GM23338 (cell line): ENCODE measurements at regions not wholly inside any gene's neighbourhood (a gene's known extent, or its start where the extent isn't known, plus 50 kb on each side); places are given as distances from the start of the nearest gene placed in this dataset.

Source experiments
- ATAC-seq: fragments of 200-7000 bp; cut with Tn5 transposase; 3 replicates; pipeline ENCODE4 v1.9.1; 2020
- DNase-seq: peaks from one replicate; pipeline ENCODE4 v3.0.0-alpha.2; 2015; ENCODE audit warnings: low spot score
- H2AFZ ChIP-seq: fragments of 200-600 bp; sonication (generic); 2 replicates; pipeline ENCODE4 v1.8.0; 2016; ENCODE audit warnings: antibody characterized with exemption, mild to moderate bottlenecking, moderate library complexity
- H3F3A ChIP-seq: fragments of 200-600 bp; sonication (generic); replicated peaks from 2 replicates; pipeline ENCODE4 v1.8.0; 2017; ENCODE audit warnings: antibody characterized with exemption, mixed run types, low read depth
- H3K27ac ChIP-seq: fragments of 200-600 bp; sonication (generic); 2 replicates; pipeline ENCODE4 v1.6.1; 2016; ENCODE audit warnings: low read depth
- H3K27me3 ChIP-seq: fragments of 200-600 bp; sonication (generic); 2 replicates; pipeline ENCODE4 v1.8.0; 2016; ENCODE audit warnings: mild to moderate bottlenecking, mixed run types, moderate library complexity; ENCODE audit not compliant: insufficient read depth
- H3K36me3 ChIP-seq: fragments of 200-600 bp; sonication (generic); 2 replicates; pipeline ENCODE4 v1.8.0; 2016; ENCODE audit warnings: mild to moderate bottlenecking; ENCODE audit not compliant: insufficient read depth
- H3K4me1 ChIP-seq: fragments of 200-600 bp; sonication (generic); 2 replicates; pipeline ENCODE4 v1.8.0; 2016; ENCODE audit warnings: mild to moderate bottlenecking, moderate library complexity; ENCODE audit not compliant: insufficient read depth
- H3K4me2 ChIP-seq: fragments of 200-600 bp; sonication (generic); 2 replicates; pipeline ENCODE4 v1.7.1; 2017; ENCODE audit warnings: mixed run types
- H3K4me3 ChIP-seq: fragments of 200-600 bp; sonication (generic); 2 replicates; pipeline ENCODE4 v1.6.1; 2016; ENCODE audit warnings: mixed run types
- H3K79me2 ChIP-seq: fragments of 200-600 bp; sonication (generic); replicated peaks from 2 replicates; pipeline ENCODE4 v1.8.0; 2017; ENCODE audit warnings: mild to moderate bottlenecking; ENCODE audit not compliant: insufficient read depth
- H3K9me2 ChIP-seq: fragments of 200-600 bp; sonication (generic); 2 replicates; pipeline ENCODE4 v1.8.0; 2017; ENCODE audit not compliant: insufficient read depth
- H4K20me1 ChIP-seq: fragments of 200-600 bp; sonication (generic); replicated peaks from 2 replicates; pipeline ENCODE4 v1.8.0; 2017; ENCODE audit warnings: mild to moderate bottlenecking; ENCODE audit not compliant: insufficient read depth
- H3K27ac Mint-ChIP-seq: 2 replicates; pipeline ENCODE4 v1.8.0; 2020; ENCODE audit warnings: inconsistent platforms, mild to moderate bottlenecking, moderate library complexity, mixed read lengths
- H3K27me3 Mint-ChIP-seq: 3 replicates; pipeline ENCODE4 v1.8.0; 2022; ENCODE audit warnings: low read depth, mild to moderate bottlenecking, moderate library complexity, mixed read lengths, inconsistent platforms; ENCODE audit not compliant: insufficient read depth, poor library complexity
- H3K36me3 Mint-ChIP-seq: 3 replicates; pipeline ENCODE4 v1.8.0; 2021; ENCODE audit warnings: low read depth, mild to moderate bottlenecking, inconsistent platforms, moderate library complexity, mixed read lengths
- H3K4me1 Mint-ChIP-seq: 3 replicates; pipeline ENCODE4 v1.8.0; 2020; ENCODE audit warnings: mild to moderate bottlenecking, inconsistent platforms, mixed read lengths
- H3K4me3 Mint-ChIP-seq: 3 replicates; pipeline ENCODE4 v1.8.0; 2021; ENCODE audit warnings: moderate library complexity, mild to moderate bottlenecking, inconsistent platforms, mixed read lengths
- H3K9me3 Mint-ChIP-seq: 3 replicates; pipeline ENCODE4 v1.8.0; 2020; ENCODE audit warnings: moderate library complexity, mild to moderate bottlenecking, inconsistent platforms, mixed read lengths
- CTCF ChIP-seq, 2 experiments: fragments of 200-600 bp in 1 of 2; sonication (generic) in 1 of 2; conservative IDR thresholded peaks; 2 replicates each; pipeline versions ENCODE4 v1.5.1 to v1.6.1; 2016 to 2017; ENCODE audit warnings: antibody characterized with exemption in 2 of 2, low read depth in 2 of 2, mild to moderate bottlenecking in 2 of 2, moderate library complexity in 1 of 2
- EZH2 ChIP-seq: fragments of 200-600 bp; sonication (generic); IDR thresholded peaks from one replicate; pipeline ENCODE4 v1.8.0; 2017; ENCODE audit warnings: antibody characterized with exemption, mild to moderate bottlenecking, low read depth; ENCODE audit not compliant: unreplicated experiment
- JUNB ChIP-seq: IDR thresholded peaks from one replicate; pipeline ENCODE4 v1.6.1; 2016; ENCODE audit warnings: antibody characterized with exemption; ENCODE audit not compliant: unreplicated experiment
- NANOG ChIP-seq: IDR thresholded peaks from 2 replicates; pipeline ENCODE4 v1.6.1; 2016; ENCODE audit warnings: antibody characterized with exemption, borderline replicate concordance
- REST ChIP-seq: IDR thresholded peaks from one replicate; pipeline ENCODE4 v1.6.1; 2018; ENCODE audit warnings: antibody characterized with exemption; ENCODE audit not compliant: unreplicated experiment
- TF ChIP-seq, protein P1 (sequence below): fragments of 250-450 bp; sonication (Bioruptor Pico); IDR thresholded peaks from 2 replicates; pipeline ENCODE4 v1.5.0; 2020; ENCODE audit warnings: mild to moderate bottlenecking, moderate library complexity

DNA sequence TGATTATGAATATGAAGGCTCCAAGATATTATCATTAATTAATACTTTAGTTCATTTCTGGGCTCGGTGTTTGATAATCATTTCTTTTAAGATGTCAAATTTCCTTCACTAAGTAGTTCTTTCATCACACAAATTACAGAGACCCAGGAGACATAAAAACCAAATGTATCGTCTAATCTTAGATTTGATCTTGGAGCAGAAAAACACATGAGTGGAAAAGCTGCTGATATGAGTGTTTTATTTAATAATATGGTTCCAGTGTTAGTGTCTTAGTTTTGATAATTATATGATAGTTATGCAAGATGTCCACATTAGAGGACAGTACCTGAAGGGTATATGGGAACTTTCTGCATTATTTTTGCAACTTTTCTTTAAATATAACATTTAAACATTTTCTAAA is 494.5 kb upstream of the RAG2 start:
- Mint-ChIP-seq H3K9me3 (peaks cover 89% of the 10 kb centered on the region), H3K27ac (no peak overlapping the region), H3K27me3 (no peaks in the 10 kb centered on the region), H3K36me3 (peaks cover 20% of the 10 kb centered on the region), H3K4me1 (no peaks in the 10 kb centered on the region; the same call in 2 of the 3 replicates), H3K4me3 (no peak overlapping the region)
- no peaks in the 10 kb centered on the region for H3K4me1 ChIP-seq
- DNase-seq (no peak), ATAC-seq (no peak)
- H4K20me1 ChIP-seq: no peaks in the 10 kb centered on the region
- H3K9me2 ChIP-seq: no peaks in the 10 kb centered on the region
- TF ChIP-seq, protein P1, sequence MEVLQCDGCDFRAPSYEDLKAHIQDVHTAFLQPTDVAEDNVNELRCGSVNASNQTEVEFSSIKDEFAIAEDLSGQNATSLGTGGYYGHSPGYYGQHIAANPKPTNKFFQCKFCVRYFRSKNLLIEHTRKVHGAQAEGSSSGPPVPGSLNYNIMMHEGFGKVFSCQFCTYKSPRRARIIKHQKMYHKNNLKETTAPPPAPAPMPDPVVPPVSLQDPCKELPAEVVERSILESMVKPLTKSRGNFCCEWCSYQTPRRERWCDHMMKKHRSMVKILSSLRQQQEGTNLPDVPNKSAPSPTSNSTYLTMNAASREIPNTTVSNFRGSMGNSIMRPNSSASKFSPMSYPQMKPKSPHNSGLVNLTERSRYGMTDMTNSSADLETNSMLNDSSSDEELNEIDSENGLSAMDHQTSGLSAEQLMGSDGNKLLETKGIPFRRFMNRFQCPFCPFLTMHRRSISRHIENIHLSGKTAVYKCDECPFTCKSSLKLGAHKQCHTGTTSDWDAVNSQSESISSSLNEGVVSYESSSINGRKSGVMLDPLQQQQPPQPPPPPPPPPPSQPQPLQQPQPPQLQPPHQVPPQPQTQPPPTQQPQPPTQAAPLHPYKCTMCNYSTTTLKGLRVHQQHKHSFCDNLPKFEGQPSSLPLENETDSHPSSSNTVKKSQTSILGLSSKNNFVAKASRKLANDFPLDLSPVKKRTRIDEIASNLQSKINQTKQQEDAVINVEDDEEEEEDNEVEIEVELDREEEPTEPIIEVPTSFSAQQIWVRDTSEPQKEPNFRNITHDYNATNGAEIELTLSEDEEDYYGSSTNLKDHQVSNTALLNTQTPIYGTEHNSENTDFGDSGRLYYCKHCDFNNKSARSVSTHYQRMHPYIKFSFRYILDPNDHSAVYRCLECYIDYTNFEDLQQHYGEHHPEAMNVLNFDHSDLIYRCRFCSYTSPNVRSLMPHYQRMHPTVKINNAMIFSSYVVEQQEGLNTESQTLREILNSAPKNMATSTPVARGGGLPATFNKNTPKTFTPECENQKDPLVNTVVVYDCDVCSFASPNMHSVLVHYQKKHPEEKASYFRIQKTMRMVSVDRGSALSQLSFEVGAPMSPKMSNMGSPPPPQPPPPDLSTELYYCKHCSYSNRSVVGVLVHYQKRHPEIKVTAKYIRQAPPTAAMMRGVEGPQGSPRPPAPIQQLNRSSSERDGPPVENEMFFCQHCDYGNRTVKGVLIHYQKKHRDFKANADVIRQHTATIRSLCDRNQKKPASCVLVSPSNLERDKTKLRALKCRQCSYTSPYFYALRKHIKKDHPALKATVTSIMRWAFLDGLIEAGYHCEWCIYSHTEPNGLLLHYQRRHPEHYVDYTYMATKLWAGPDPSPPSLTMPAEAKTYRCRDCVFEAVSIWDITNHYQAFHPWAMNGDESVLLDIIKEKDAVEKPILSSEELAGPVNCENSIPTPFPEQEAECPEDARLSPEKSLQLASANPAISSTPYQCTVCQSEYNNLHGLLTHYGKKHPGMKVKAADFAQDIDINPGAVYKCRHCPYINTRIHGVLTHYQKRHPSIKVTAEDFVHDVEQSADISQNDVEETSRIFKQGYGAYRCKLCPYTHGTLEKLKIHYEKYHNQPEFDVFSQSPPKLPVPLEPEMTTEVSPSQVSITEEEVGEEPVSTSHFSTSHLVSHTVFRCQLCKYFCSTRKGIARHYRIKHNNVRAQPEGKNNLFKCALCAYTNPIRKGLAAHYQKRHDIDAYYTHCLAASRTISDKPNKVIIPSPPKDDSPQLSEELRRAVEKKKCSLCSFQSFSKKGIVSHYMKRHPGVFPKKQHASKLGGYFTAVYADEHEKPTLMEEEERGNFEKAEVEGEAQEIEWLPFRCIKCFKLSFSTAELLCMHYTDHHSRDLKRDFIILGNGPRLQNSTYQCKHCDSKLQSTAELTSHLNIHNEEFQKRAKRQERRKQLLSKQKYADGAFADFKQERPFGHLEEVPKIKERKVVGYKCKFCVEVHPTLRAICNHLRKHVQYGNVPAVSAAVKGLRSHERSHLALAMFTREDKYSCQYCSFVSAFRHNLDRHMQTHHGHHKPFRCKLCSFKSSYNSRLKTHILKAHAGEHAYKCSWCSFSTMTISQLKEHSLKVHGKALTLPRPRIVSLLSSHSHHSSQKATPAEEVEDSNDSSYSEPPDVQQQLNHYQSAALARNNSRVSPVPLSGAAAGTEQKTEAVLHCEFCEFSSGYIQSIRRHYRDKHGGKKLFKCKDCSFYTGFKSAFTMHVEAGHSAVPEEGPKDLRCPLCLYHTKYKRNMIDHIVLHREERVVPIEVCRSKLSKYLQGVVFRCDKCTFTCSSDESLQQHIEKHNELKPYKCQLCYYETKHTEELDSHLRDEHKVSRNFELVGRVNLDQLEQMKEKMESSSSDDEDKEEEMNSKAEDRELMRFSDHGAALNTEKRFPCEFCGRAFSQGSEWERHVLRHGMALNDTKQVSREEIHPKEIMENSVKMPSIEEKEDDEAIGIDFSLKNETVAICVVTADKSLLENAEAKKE (CRISPR knock-in tag): no peak
- TF ChIP-seq NANOG (no peak), CTCF (conservative IDR thresholded peaks at IDR 0.05; ENCODE audit: low read depth in 2 of 2) (no peak), JUNB (no peak), EZH2 (no peak), REST (no peak)
- no peaks in the 10 kb centered on the region for H3F3A ChIP-seq
- H3K27ac ChIP-seq: no peak overlapping the region
- no peaks in the 10 kb centered on the region for H3K27me3 ChIP-seq
- H3K79me2 ChIP-seq: no peaks in the 10 kb centered on the region
- no peak overlapping the region for H2AFZ ChIP-seq
- no peak overlapping the region for H3K4me2 ChIP-seq
- peaks cover 8% of the 10 kb centered on the region; the same call in 1 of the 2 replicates for H3K36me3 ChIP-seq
- H3K4me3 ChIP-seq: no peak overlapping the region
